ENCODE measurements at regions not wholly inside any gene's neighbourhood (a gene's known extent, or its start where the extent isn't known, plus 50 kb on each side); places are given as distances from the start of the nearest gene placed in this dataset.

GRCh38 chr5:106909716-106910115, 761.0 kb downstream of the EFNA5 start:
- Mint-ChIP-seq H3K27me3 (ENCODE audit: low read depth) (no peaks in the 10 kb centered on the region), H3K27ac (no peak overlapping the region), H3K4me3 (no peak overlapping the region), H3K36me3 (ENCODE audit: insufficient read depth in 1 of 3, low read depth in 3 of 3) (peaks cover 0 to 5% (median 0%) of the 10 kb centered on the region in 3 experiments; a peak in 2 of 7 replicates), H3K9me3 (peaks cover 0 to 4% of the 10 kb centered on the region in 2 experiments; a peak in 1 of 5 replicates), H3K4me1 (peaks cover 15 to 16% of the 10 kb centered on the region in 2 experiments)
- Histone ChIP-seq H3K9me3 (ENCODE audit: control insufficient read depth, low read depth, low read length) (no peaks in the 10 kb centered on the region), H3K79me1 (ENCODE audit: insufficient read depth, low read depth, low read length, poor library complexity, severe bottlenecking) (no peaks in the 10 kb centered on the region), H3K79me2 (ENCODE audit: insufficient read depth, low read length) (no peaks in the 10 kb centered on the region), H2BK12ac (ENCODE audit: insufficient read length, low read depth, low read length) (no peak overlapping the region), H2BK20ac (ENCODE audit: low read depth, low read length, poor library complexity, severe bottlenecking) (no peak overlapping the region), H3K27me3 (ENCODE audit: insufficient read depth, low read length) (no peaks in the 10 kb centered on the region), H3K23me2 (ENCODE audit: insufficient read length, low read depth, low read length, poor library complexity, severe bottlenecking) (no peaks in the 10 kb centered on the region), H3K14ac (ENCODE audit: insufficient read depth, low read length) (no peak overlapping the region), H4K5ac (ENCODE audit: insufficient read length, low read depth, low read length) (no peak overlapping the region), H3T11ph (ENCODE audit: low read length) (no peak overlapping the region), H3K4me1 (ENCODE audit: insufficient read depth, low read length) (peaks cover 2% of the 10 kb centered on the region; the same call in 1 of the 2 replicates), H3K56ac (ENCODE audit: insufficient read length, low read depth, low read length) (no peak overlapping the region), H2BK15ac (ENCODE audit: low read depth, low read length) (no peak overlapping the region), H4K8ac (replicated peaks; ENCODE audit: insufficient read length, low read depth, low read length) (no peak overlapping the region), H2BK120ac (ENCODE audit: low read depth, low read length, poor library complexity, severe bottlenecking) (no peak overlapping the region), H2AK5ac (ENCODE audit: insufficient read length, low read length) (no peak overlapping the region), H3K23ac (ENCODE audit: insufficient read length, low read depth, low read length) (no peak overlapping the region), H2AFZ (ENCODE audit: low read length) (no peak overlapping the region), H2BK5ac (ENCODE audit: insufficient read length, low read length) (no peak overlapping the region), H3K4ac (ENCODE audit: low read depth, low read length) (no peak overlapping the region), H3K27ac (ENCODE audit: insufficient read length, low read depth, low read length) (no peak overlapping the region), H3K18ac (ENCODE audit: insufficient read length, low read depth, low read length) (no peak overlapping the region), H3K9ac (ENCODE audit: extremely low read depth, insufficient read length, low read length) (no peak overlapping the region), H4K91ac (ENCODE audit: insufficient read length, low read depth, low read length) (no peak overlapping the region), H4K20me1 (ENCODE audit: control insufficient read depth, insufficient read depth, insufficient read length) (no peaks in the 10 kb centered on the region), H3K4me2 (ENCODE audit: insufficient read depth, insufficient read length, low read length) (no peak overlapping the region)
- DNase-seq: no peak
- WGBS (ENCODE audit: extremely low coverage, insufficient read length, low lambda C conversion rate): no CpG with 5 or more reads among the region's 1 CpG
- TF ChIP-seq CTCF (conservative IDR thresholded peaks at IDR 0.05): no peak
